ENCODE measurements at regions not wholly inside any gene's neighbourhood (a gene's known extent, or its start where the extent isn't known, plus 50 kb on each side); places are given as distances from the start of the nearest gene placed in this dataset.

GRCh38 chr5:73256462-73256861, 83.5 kb downstream of the TMEM174 start:
- DNase-seq = no peak

GRCh38 chr5:73256012-73256411, 83.0 kb downstream of the TMEM174 start:
- DNase-seq = no peak

GRCh38 chr5:73254642-73255041, 81.6 kb downstream of the TMEM174 start:
- DNase-seq = no peak

- no peak for DNase-seq
Measured at GRCh38 chr5:73253047-73253660, 80.2 kb downstream of the TMEM174 start.

GRCh38 chr5:73250645-73251044, 77.7 kb downstream of the TMEM174 start:
- DNase-seq = no peak

GRCh38 chr5:73242735-73243134, 69.7 kb downstream of the TMEM174 start:
- no peak for DNase-seq

GRCh38 chr5:73238873-73239272, 65.9 kb downstream of the TMEM174 start:
- DNase-seq = no peak

- no peak for DNase-seq
Measured at GRCh38 chr5:73236541-73237128, 63.6 kb downstream of the TMEM174 start.

GRCh38 chr5:73234204-73234555, 61.2 kb downstream of the TMEM174 start:
- no peak for DNase-seq

- no peak for DNase-seq
Measured at GRCh38 chr5:73233461-73234203, 60.6 kb downstream of the TMEM174 start.

GRCh38 chr5:73233053-73233460, 60.1 kb downstream of the TMEM174 start:
- no peak for DNase-seq

GRCh38 chr5:73232266-73233041, 59.5 kb downstream of the TMEM174 start:
- no peak for DNase-seq

- DNase-seq = no peak
Measured at GRCh38 chr5:73231246-73231778, 58.3 kb downstream of the TMEM174 start.

- no peak for DNase-seq
Measured at GRCh38 chr5:73230264-73231245, 57.6 kb downstream of the TMEM174 start.

GRCh38 chr5:73229271-73229670, 56.3 kb downstream of the TMEM174 start:
- no peak for DNase-seq

- no peak for DNase-seq
Measured at GRCh38 chr5:73228052-73228451, 55.1 kb downstream of the TMEM174 start.
